MM.1S (cell line): ENCODE measurements at regions not wholly inside any gene's neighbourhood (a gene's known extent, or its start where the extent isn't known, plus 50 kb on each side); places are given as distances from the start of the nearest gene placed in this dataset.

Experiments used
- EZH2phosphoT487 ChIP-seq: fragments of 300-600 bp; sonication (generic); IDR thresholded peaks from 2 replicates; pipeline ENCODE4 v1.6.1; 2018; ENCODE audit warnings: antibody characterized with exemption, low read length
- TF ChIP-seq, protein P1 (sequence below): fragments of 300-600 bp; sonication (generic); IDR thresholded peaks from 2 replicates; pipeline ENCODE4 v1.5.1; 2016; ENCODE audit warnings: antibody characterized with exemption, low read length, mixed read lengths

DNA sequence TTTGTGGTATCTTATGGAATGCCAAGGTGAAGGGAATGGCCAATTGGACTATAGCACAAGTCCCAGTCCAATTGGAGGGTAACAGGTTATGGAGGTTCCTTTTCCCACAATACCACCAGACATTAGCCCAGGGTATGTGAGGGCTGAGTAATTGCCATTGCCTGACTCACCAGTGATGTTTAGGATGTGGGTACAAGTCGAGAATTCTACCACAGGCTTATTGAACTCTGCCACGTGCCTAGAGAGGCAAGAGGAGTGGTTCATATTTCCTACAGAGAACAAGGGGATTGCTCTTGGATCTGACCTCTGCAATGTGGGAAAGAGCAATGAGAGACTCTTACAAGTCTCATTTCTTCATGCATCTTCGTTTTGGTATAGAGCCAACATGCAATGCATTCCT, 85.0 kb upstream of the XCR1 start:
- TF ChIP-seq, protein P1, sequence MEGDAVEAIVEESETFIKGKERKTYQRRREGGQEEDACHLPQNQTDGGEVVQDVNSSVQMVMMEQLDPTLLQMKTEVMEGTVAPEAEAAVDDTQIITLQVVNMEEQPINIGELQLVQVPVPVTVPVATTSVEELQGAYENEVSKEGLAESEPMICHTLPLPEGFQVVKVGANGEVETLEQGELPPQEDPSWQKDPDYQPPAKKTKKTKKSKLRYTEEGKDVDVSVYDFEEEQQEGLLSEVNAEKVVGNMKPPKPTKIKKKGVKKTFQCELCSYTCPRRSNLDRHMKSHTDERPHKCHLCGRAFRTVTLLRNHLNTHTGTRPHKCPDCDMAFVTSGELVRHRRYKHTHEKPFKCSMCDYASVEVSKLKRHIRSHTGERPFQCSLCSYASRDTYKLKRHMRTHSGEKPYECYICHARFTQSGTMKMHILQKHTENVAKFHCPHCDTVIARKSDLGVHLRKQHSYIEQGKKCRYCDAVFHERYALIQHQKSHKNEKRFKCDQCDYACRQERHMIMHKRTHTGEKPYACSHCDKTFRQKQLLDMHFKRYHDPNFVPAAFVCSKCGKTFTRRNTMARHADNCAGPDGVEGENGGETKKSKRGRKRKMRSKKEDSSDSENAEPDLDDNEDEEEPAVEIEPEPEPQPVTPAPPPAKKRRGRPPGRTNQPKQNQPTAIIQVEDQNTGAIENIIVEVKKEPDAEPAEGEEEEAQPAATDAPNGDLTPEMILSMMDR = no peak
- no peak for TF ChIP-seq EZH2phosphoT487
